ENCODE measurements at regions not wholly inside any gene's neighbourhood (a gene's known extent, or its start where the extent isn't known, plus 50 kb on each side); places are given as distances from the start of the nearest gene placed in this dataset.

- TF ChIP-seq CTCF (conservative IDR thresholded peaks at IDR 0.05; ENCODE audit: low read length) (no peak), EZH2phosphoT487 (IDR thresholded peaks at IDR 0.05; ENCODE audit: borderline replicate concordance) (no peak)
These were observed 151.7 kb upstream of the RPS6KA2 start for GRCh38 chr6:166778776-166779175.

Measured in Loucy (cell line).